ENCODE measurements at regions not wholly inside any gene's neighbourhood (a gene's known extent, or its start where the extent isn't known, plus 50 kb on each side); places are given as distances from the start of the nearest gene placed in this dataset.
"Not testable (repeated sequence)": the region's sequence is repeated elsewhere in the genome, so short reads cannot be mapped to it uniquely, and the experiment has no call there.

DNA sequence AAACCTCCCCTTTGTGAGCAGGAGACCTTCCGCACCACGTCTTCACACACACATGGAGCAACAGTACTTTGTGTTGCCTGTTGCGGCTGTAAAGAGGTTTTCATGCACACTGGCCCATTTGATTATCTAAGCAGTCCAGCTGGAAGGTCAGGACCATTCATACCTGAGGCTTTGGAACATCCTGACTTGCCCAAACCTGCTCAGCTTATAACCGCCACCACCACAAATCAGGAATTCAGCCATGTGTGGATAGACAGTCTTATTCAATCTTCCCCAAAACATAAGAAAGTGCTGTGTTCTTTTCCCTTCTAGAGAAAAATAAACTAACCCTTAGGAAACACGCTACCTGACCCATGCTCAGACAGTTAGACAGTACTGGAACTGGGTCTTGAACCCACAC, 81.6 kb upstream of the XYLT1 start:
- Mint-ChIP-seq H3K4me1 (ENCODE audit: insufficient read depth, unreplicated experiment) (no peaks in the 10 kb centered on the region), H3K9me3 (ENCODE audit: unreplicated experiment) (peaks cover 48% of the 10 kb centered on the region), H3K27me3 (ENCODE audit: insufficient read depth, unreplicated experiment) (no peaks in the 10 kb centered on the region), H3K36me3 (ENCODE audit: insufficient read depth, unreplicated experiment) (no peaks in the 10 kb centered on the region), H3K4me3 (ENCODE audit: unreplicated experiment) (no peak overlapping the region), H3K27ac (ENCODE audit: low read depth, unreplicated experiment) (no peak overlapping the region)
- intact Hi-C loops (cut with micrococcal nuclease), result no loop called here
- CTCF ChIA-PET, result no interaction called here
- POLR2A ChIA-PET, result no interaction called here
- peak; percentile 46 for DNase-seq (ENCODE audit: unreplicated experiment)
- BruUV-seq (replicated peaks), result no TSS peak
- TF ChIP-seq, protein P1, sequence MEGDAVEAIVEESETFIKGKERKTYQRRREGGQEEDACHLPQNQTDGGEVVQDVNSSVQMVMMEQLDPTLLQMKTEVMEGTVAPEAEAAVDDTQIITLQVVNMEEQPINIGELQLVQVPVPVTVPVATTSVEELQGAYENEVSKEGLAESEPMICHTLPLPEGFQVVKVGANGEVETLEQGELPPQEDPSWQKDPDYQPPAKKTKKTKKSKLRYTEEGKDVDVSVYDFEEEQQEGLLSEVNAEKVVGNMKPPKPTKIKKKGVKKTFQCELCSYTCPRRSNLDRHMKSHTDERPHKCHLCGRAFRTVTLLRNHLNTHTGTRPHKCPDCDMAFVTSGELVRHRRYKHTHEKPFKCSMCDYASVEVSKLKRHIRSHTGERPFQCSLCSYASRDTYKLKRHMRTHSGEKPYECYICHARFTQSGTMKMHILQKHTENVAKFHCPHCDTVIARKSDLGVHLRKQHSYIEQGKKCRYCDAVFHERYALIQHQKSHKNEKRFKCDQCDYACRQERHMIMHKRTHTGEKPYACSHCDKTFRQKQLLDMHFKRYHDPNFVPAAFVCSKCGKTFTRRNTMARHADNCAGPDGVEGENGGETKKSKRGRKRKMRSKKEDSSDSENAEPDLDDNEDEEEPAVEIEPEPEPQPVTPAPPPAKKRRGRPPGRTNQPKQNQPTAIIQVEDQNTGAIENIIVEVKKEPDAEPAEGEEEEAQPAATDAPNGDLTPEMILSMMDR (IDR thresholded peaks at IDR 0.05; ENCODE audit: unreplicated experiment), result no peak

DNA sequence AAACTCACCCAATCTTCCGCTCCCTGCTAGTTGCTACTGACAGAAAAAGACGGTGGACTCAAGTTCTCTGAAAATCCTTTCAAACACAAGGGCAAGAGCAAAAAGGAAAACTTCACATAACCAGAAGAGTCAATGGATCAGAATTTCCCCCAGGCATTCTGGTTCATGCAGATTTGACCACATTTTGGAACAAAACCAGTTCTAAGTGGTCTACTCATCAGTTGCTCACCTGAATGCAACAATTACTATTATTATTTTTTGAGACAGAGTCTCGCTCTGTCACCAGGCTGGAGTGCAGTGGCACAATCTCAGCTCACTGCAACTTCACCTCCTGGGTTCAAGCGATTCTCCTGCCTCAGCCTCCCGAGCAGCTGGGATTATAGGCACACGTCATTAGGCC, 80.9 kb upstream of the XYLT1 start:
- intact Hi-C loops (cut with micrococcal nuclease); CTCF ChIA-PET; H3K27ac Mint-ChIP-seq (ENCODE audit: low read depth, unreplicated experiment); H3K4me3 Mint-ChIP-seq (ENCODE audit: unreplicated experiment); H3K27me3 Mint-ChIP-seq (ENCODE audit: insufficient read depth, unreplicated experiment); H3K36me3 Mint-ChIP-seq (ENCODE audit: insufficient read depth, unreplicated experiment); H3K4me1 Mint-ChIP-seq (ENCODE audit: insufficient read depth, unreplicated experiment); POLR2A ChIA-PET; BruUV-seq (replicated peaks): not testable (repeated sequence)
- peak; percentile 38 for DNase-seq (ENCODE audit: unreplicated experiment)
- H3K9me3 Mint-ChIP-seq (ENCODE audit: unreplicated experiment), result peaks cover 50% of the 10 kb centered on the region

DNA sequence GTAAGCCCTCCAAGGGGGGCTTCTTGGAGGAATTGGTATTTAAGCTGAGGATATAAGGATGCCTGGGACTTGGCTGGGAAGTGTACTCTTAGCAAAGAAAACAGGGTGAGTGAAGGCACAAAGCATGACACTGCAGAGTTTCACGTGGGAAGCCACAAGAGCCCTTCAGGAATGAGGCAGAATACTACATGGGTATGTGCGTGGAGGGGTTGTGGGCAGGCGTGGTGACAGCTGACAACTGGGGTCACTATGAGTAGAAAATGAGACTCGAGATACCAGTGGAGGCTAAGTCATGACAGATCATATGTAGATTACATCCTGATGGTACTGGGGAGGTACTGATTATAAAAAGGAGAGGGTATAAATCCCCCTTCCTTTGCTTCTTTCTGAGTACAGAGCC, 78.1 kb upstream of the XYLT1 start:
- no peaks in the 10 kb centered on the region for H3K4me1 Mint-ChIP-seq (ENCODE audit: insufficient read depth, unreplicated experiment)
- no peak for DNase-seq (ENCODE audit: unreplicated experiment)

DNA sequence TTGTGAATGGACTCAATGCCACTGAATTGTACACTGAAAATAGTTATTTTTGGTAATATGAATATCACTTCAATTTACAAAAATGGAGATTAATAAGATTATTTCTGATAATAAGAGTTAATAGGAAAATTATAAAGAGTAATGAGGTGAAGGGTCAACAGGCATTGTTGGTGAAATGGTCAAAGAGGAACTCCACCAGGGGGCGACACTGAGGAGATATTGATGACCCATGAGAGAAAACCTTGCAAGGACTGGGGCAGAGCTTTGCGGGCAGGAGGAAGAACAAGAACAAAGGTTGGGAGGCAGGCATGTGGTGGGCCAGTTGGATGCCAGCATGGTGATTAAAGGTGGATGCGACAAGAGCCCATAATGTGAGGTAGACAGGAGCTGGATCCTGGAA, 74.0 kb upstream of the XYLT1 start:
- H3K27me3 Mint-ChIP-seq (ENCODE audit: insufficient read depth, unreplicated experiment), result no peaks in the 10 kb centered on the region
- DNase-seq (ENCODE audit: unreplicated experiment), result no peak
- peaks cover 29% of the 10 kb centered on the region for H3K9me3 Mint-ChIP-seq (ENCODE audit: unreplicated experiment)
- H3K4me3 Mint-ChIP-seq (ENCODE audit: unreplicated experiment), result no peak overlapping the region
- BruUV-seq (replicated peaks), result no TSS peak
- H3K36me3 Mint-ChIP-seq (ENCODE audit: insufficient read depth, unreplicated experiment), result no peaks in the 10 kb centered on the region
- ChIA-PET CTCF (no interaction called here), POLR2A (no interaction called here)
- TF ChIP-seq, protein P1 (IDR thresholded peaks at IDR 0.05; ENCODE audit: unreplicated experiment), result no peak
- intact Hi-C loops (cut with micrococcal nuclease), result no loop called here
- H3K27ac Mint-ChIP-seq (ENCODE audit: low read depth, unreplicated experiment), result no peak overlapping the region
- H3K4me1 Mint-ChIP-seq (ENCODE audit: insufficient read depth, unreplicated experiment), result no peaks in the 10 kb centered on the region

More for the DNA sequence above, 78.1 kb upstream of the XYLT1 start:
- Mint-ChIP-seq H3K4me3 (ENCODE audit: unreplicated experiment) (no peak overlapping the region), H3K36me3 (ENCODE audit: insufficient read depth, unreplicated experiment) (no peaks in the 10 kb centered on the region), H3K27me3 (ENCODE audit: insufficient read depth, unreplicated experiment) (no peaks in the 10 kb centered on the region), H3K27ac (ENCODE audit: low read depth, unreplicated experiment) (no peak overlapping the region), H3K9me3 (ENCODE audit: unreplicated experiment) (peaks cover 49% of the 10 kb centered on the region)
- CTCF ChIA-PET, result no interaction called here
- TF ChIP-seq, protein P1 (IDR thresholded peaks at IDR 0.05; ENCODE audit: unreplicated experiment), result no peak
- BruUV-seq (replicated peaks), result no TSS peak
- POLR2A ChIA-PET, result no interaction called here
- intact Hi-C loops (cut with micrococcal nuclease), result no loop called here

DNA sequence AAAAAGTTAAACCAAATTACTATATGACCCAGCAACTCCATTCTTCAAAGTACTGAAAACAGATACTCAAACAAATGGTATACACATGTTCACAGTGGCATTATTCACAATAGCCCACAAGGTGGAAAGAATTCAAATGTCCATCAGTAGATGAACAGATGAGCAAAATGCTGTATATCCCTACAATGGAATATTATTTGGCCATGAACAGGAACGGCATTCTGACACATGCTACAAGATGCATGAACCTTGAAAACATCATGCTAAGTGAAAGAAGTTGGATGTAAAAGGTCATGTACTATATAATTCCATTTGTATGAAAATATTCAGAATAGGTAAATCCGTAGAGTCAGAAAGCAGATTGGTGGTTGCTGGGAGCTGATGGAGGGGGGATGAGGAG, 73.5 kb upstream of the XYLT1 start:
- H3K9me3 Mint-ChIP-seq (ENCODE audit: unreplicated experiment), result peaks cover 29% of the 10 kb centered on the region
- TF ChIP-seq, protein P1 (IDR thresholded peaks at IDR 0.05; ENCODE audit: unreplicated experiment), result no peak
- H3K4me1 Mint-ChIP-seq (ENCODE audit: insufficient read depth, unreplicated experiment), result no peaks in the 10 kb centered on the region
- POLR2A ChIA-PET, result no interaction called here
- DNase-seq (ENCODE audit: unreplicated experiment), result no peak
- CTCF ChIA-PET, result no interaction called here
- intact Hi-C loops (cut with micrococcal nuclease), result no loop called here
- no TSS peak for BruUV-seq (replicated peaks)
- H3K4me3 Mint-ChIP-seq (ENCODE audit: unreplicated experiment), result no peak overlapping the region
- no peaks in the 10 kb centered on the region for H3K27me3 Mint-ChIP-seq (ENCODE audit: insufficient read depth, unreplicated experiment)
- H3K27ac Mint-ChIP-seq (ENCODE audit: low read depth, unreplicated experiment), result no peak overlapping the region
- no peaks in the 10 kb centered on the region for H3K36me3 Mint-ChIP-seq (ENCODE audit: insufficient read depth, unreplicated experiment)

All from MCF 10A (cell line).